GM19193 (cell line): ENCODE measurements at regions not wholly inside any gene's neighbourhood (a gene's known extent, or its start where the extent isn't known, plus 50 kb on each side); places are given as distances from the start of the nearest gene placed in this dataset.
A peak's percentile ranks its signal among the peaks of the same experiment; 100 is the strongest.

ENCODE experiments used
- POLR2A ChIP-seq: IDR thresholded peaks from 4 replicates; pipeline ENCODE4 v1.6.1; 2011; ENCODE audit not compliant: insufficient read depth, insufficient read length; ENCODE audit errors: extremely low read depth

- no peak for TF ChIP-seq POLR2A
These were observed 65.2 kb downstream of the CCDC195 start for GRCh38 chr2:224650815-224651439.

GRCh38 chr2:224646242-224646846 lies 61.2 kb upstream of the CUL3 start:
- TF ChIP-seq POLR2A = no peak

GRCh38 chr2:224645722-224646121 lies 60.6 kb upstream of the CUL3 start:
- TF ChIP-seq POLR2A = no peak

- no peak for TF ChIP-seq POLR2A
These were observed 55.5 kb upstream of the CUL3 start for GRCh38 chr2:224640679-224641078.

- TF ChIP-seq POLR2A = peak; percentile 29
These were observed 53.2 kb upstream of the CUL3 start for GRCh38 chr2:224638301-224638823.
